ENCODE measurements at regions not wholly inside any gene's neighbourhood (a gene's known extent, or its start where the extent isn't known, plus 50 kb on each side); places are given as distances from the start of the nearest gene placed in this dataset.

DNA sequence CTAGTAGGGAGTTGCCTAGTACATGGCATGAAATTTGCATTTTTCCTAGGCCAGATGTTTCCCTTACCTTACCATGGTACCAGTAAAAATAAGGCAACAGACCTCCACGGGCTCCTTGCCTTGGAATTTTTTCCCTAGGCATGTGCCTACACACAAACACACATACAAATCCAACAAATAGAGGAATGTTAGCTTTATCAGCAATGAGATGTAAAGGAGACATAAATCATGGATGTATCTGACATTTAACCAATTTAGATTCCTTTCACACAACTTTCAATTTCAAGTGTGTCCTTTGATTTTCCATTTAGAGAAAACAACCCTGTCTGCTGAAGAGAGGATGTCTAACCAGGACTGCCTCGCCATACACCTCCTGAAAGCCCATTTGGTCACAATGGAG is 209.7 kb upstream of the SP4 start:
- TF ChIP-seq, protein P1, sequence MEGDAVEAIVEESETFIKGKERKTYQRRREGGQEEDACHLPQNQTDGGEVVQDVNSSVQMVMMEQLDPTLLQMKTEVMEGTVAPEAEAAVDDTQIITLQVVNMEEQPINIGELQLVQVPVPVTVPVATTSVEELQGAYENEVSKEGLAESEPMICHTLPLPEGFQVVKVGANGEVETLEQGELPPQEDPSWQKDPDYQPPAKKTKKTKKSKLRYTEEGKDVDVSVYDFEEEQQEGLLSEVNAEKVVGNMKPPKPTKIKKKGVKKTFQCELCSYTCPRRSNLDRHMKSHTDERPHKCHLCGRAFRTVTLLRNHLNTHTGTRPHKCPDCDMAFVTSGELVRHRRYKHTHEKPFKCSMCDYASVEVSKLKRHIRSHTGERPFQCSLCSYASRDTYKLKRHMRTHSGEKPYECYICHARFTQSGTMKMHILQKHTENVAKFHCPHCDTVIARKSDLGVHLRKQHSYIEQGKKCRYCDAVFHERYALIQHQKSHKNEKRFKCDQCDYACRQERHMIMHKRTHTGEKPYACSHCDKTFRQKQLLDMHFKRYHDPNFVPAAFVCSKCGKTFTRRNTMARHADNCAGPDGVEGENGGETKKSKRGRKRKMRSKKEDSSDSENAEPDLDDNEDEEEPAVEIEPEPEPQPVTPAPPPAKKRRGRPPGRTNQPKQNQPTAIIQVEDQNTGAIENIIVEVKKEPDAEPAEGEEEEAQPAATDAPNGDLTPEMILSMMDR (IDR thresholded peaks at IDR 0.05) = no peak
- TF ChIP-seq POLR2A (IDR thresholded peaks at IDR 0.05) = no peak
